ENCODE measurements at regions not wholly inside any gene's neighbourhood (a gene's known extent, or its start where the extent isn't known, plus 50 kb on each side); places are given as distances from the start of the nearest gene placed in this dataset.

DNA sequence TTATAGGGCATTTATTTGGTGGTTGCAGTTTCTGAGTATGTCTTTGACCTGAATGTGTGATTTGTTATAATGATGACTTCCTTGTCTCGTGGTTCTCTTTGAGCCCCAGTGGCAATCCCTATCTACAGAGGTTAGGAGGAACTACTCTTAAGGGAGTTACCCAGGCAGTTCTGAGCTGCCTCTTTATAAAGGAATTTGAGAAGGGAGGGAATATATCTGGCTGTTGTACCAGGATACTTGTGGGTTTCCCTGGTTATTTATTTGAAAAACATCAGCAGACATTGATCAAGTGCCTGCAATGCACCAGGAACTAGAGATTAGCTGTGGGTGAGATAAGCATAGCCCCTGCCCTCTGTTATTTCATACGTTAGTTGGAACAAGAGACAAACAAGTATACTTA lies 243.5 kb upstream of the ARHGAP20 start:
- RAD21 ChIA-PET (ENCODE audit: unreplicated experiment), result no interaction called here
- no peak overlapping the region for H2AFZ ChIP-seq (ENCODE audit: control insufficient read depth, low read depth, low read length)
- no peak overlapping the region for H3K9ac ChIP-seq (ENCODE audit: control insufficient read depth, insufficient read depth, low read length)
- H3K4me2 ChIP-seq (ENCODE audit: control insufficient read depth, insufficient read depth), result no peak overlapping the region
- intact Hi-C loops (cut with micrococcal nuclease; ENCODE audit: unreplicated experiment) (no loop called here), in situ Hi-C loops (cut with MboI) (no loop called here)
- ATAC-seq, result no peak
- no peaks in the 10 kb centered on the region for H3K9me3 ChIP-seq (replicated peaks; ENCODE audit: control insufficient read depth, insufficient read depth, low read length)
- no peak for DNase-seq (ENCODE audit: low read depth, low spot score)
- POLR2A ChIA-PET, result no interaction called here
- TF ChIP-seq TCF7 (IDR thresholded peaks at IDR 0.05; ENCODE audit: borderline replicate concordance), result no peak
- no peak for TF ChIP-seq PAX5 (IDR thresholded peaks at IDR 0.05; ENCODE audit: borderline replicate concordance, low read depth, low read length)
- TF ChIP-seq, protein P1, sequence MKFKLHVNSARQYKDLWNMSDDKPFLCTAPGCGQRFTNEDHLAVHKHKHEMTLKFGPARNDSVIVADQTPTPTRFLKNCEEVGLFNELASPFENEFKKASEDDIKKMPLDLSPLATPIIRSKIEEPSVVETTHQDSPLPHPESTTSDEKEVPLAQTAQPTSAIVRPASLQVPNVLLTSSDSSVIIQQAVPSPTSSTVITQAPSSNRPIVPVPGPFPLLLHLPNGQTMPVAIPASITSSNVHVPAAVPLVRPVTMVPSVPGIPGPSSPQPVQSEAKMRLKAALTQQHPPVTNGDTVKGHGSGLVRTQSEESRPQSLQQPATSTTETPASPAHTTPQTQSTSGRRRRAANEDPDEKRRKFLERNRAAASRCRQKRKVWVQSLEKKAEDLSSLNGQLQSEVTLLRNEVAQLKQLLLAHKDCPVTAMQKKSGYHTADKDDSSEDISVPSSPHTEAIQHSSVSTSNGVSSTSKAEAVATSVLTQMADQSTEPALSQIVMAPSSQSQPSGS (IDR thresholded peaks at IDR 0.05; ENCODE audit: low read length), result no peak
- CTCF ChIA-PET, result no interaction called here
- FAIRE-seq, result no peak
- no peaks in the 10 kb centered on the region for H4K20me1 ChIP-seq (ENCODE audit: control insufficient read depth, insufficient read depth)
- SMC1A ChIA-PET (ENCODE audit: uncharacterized antibody, unreplicated experiment), result no interaction called here
- H3K4me3 ChIP-seq, result no peak overlapping the region
- no peaks in the 10 kb centered on the region for H3K36me3 ChIP-seq (ENCODE audit: control insufficient read depth in 2 of 2, insufficient read depth in 2 of 2, low read length in 1 of 2)
- H3K27me3 ChIP-seq (replicated peaks in 1 of 2; ENCODE audit: control insufficient read depth in 2 of 2, insufficient read depth in 2 of 2, low read length in 1 of 2), result no peaks in the 10 kb centered on the region; a peak in 1 of 4 replicates
- H3K79me2 ChIP-seq (ENCODE audit: control insufficient read depth, insufficient read depth, low read length), result no peaks in the 10 kb centered on the region
- BruUV-seq (replicated peaks), result no TSS peak
- H3K27ac ChIP-seq (ENCODE audit: control insufficient read depth, insufficient read depth), result no peak overlapping the region
- peaks cover 3% of the 10 kb centered on the region for H3K4me1 ChIP-seq (ENCODE audit: control insufficient read depth, insufficient read depth, low read length)
- WGBS (ENCODE audit: insufficient coverage, insufficient replicate concordance, low lambda C conversion rate, missing lambda C conversion rate), result 0% methylated on average over 2 of the region's 2 CpGs

DNA sequence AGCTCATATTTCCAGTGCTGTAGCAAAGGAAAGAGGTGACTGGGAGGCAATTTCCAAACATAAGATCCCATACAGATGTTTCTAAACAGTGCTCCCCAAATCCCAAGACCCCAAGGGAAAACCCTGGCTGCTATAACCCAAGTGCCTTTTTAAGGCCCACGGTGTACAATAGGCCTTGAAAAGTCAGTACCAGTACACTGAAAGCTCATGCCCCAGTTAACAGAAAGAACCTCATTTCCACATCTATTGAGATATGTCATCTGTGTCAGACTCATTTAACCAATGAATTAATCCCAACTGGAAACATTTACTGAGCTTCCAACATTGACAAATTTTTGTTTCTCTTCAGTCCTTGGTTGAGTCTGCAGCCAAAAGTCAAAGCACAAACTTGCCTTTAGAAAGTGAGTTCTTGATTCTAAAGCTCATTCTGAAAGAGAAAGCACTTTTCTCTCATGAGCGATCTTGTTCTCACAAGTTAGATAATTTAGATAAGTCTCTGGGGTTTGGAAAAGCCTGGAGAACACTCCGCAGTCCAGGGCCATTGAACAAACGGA lies 239.8 kb upstream of the ARHGAP20 start:
- H3K27me3 ChIP-seq (replicated peaks in 1 of 2; ENCODE audit: control insufficient read depth in 2 of 2, insufficient read depth in 2 of 2, low read length in 1 of 2), result no peaks in the 10 kb centered on the region
- H2AFZ ChIP-seq (ENCODE audit: control insufficient read depth, low read depth, low read length), result peak overlapping the region; percentile 23
- 0 out of 2 replicates have a peak overlapping the region, but pooled peaks have one; percentile 2 for H3K4me3 ChIP-seq
- in situ Hi-C loops (cut with MboI) (no loop called here), intact Hi-C loops (cut with micrococcal nuclease; ENCODE audit: unreplicated experiment) (no loop called here)
- H3K79me2 ChIP-seq (ENCODE audit: control insufficient read depth, insufficient read depth, low read length), result no peaks in the 10 kb centered on the region
- TF ChIP-seq MYC (IDR thresholded peaks at IDR 0.05; ENCODE audit: insufficient read depth, insufficient read length, insufficient replicate concordance, low read length, severe bottlenecking), result no peak
- TF ChIP-seq, protein P2, sequence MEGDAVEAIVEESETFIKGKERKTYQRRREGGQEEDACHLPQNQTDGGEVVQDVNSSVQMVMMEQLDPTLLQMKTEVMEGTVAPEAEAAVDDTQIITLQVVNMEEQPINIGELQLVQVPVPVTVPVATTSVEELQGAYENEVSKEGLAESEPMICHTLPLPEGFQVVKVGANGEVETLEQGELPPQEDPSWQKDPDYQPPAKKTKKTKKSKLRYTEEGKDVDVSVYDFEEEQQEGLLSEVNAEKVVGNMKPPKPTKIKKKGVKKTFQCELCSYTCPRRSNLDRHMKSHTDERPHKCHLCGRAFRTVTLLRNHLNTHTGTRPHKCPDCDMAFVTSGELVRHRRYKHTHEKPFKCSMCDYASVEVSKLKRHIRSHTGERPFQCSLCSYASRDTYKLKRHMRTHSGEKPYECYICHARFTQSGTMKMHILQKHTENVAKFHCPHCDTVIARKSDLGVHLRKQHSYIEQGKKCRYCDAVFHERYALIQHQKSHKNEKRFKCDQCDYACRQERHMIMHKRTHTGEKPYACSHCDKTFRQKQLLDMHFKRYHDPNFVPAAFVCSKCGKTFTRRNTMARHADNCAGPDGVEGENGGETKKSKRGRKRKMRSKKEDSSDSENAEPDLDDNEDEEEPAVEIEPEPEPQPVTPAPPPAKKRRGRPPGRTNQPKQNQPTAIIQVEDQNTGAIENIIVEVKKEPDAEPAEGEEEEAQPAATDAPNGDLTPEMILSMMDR (IDR thresholded peaks at IDR 0.05 in 2 of 3, conservative IDR thresholded peaks at IDR 0.05 in 1 of 3; ENCODE audit: control insufficient read depth in 2 of 3, extremely low read depth in 1 of 3, insufficient read depth in 1 of 3, low read depth in 3 of 3, low read length in 3 of 3), result no peak
- H3K4me1 ChIP-seq (ENCODE audit: control insufficient read depth, insufficient read depth, low read length), result peaks cover 3% of the 10 kb centered on the region
- CTCF ChIA-PET, result interaction anchor here (0.8 to 1.6 kb wide), 7 partner anchors 11 to 495 kb away, joined by 3 to 5 read pairs (median 4); no protein-coding TSS in a partner anchor
- no peak overlapping the region for H3K9ac ChIP-seq (ENCODE audit: control insufficient read depth, insufficient read depth, low read length)
- POLR2A ChIA-PET, result interaction anchor here (1.0 to 1.9 kb wide), 3 partner anchors 10 to 155 kb away, joined by 3 to 6 read pairs (median 3); no protein-coding TSS in a partner anchor
- H3K4me2 ChIP-seq (ENCODE audit: control insufficient read depth, insufficient read depth), result 0 out of 2 replicates have a peak overlapping the region, but pooled peaks have one; percentile 30
- BruUV-seq (replicated peaks), result no TSS peak
- no peaks in the 10 kb centered on the region for H3K9me3 ChIP-seq (replicated peaks; ENCODE audit: control insufficient read depth, insufficient read depth, low read length)
- ATAC-seq (peak; percentile 52), DNase-seq (ENCODE audit: low read depth, low spot score) (no peak), FAIRE-seq (no peak)
- no peaks in the 10 kb centered on the region for H4K20me1 ChIP-seq (ENCODE audit: control insufficient read depth, insufficient read depth)
- no peaks in the 10 kb centered on the region for H3K36me3 ChIP-seq (ENCODE audit: control insufficient read depth in 2 of 2, insufficient read depth in 2 of 2, low read length in 1 of 2)
- WGBS (ENCODE audit: insufficient coverage, insufficient replicate concordance, low lambda C conversion rate, missing lambda C conversion rate), result 49% methylated on average over 4 of the region's 4 CpGs
- no peak overlapping the region for H3K27ac ChIP-seq (ENCODE audit: control insufficient read depth, insufficient read depth)
- SMC1A ChIA-PET (ENCODE audit: uncharacterized antibody, unreplicated experiment), result interaction anchor here (0.8 to 2.7 kb wide), 9 partner anchors 8 to 507 kb away, joined by 3 to 11 read pairs (median 4); no protein-coding TSS in a partner anchor
- RAD21 ChIA-PET (ENCODE audit: unreplicated experiment), result interaction anchor here (1.0 to 1.3 kb wide), 5 partner anchors 10 to 277 kb away, joined by 3 to 6 read pairs (median 4); no protein-coding TSS in a partner anchor

All from GM12878 (cell line).